Activated effector memory CD4-positive, alpha-beta T cell treated with anti-CD3 and anti-CD28 coated beads, Interleukin-2, amount 50 U/mL, for 16 hours (primary cell): ENCODE measurements at regions not wholly inside any gene's neighbourhood (a gene's known extent, or its start where the extent isn't known, plus 50 kb on each side); places are given as distances from the start of the nearest gene placed in this dataset.

ENCODE experiments used
- DNase-seq: peaks from one replicate; pipeline ENCODE4 v3.0.0-alpha.2; 2020

GRCh38 chr9:84129529-84129928 lies 148.9 kb downstream of the RMI1 start:
- DNase-seq = no peak

- no peak for DNase-seq
These were observed 155.7 kb downstream of the RMI1 start for GRCh38 chr9:84136119-84136868.

GRCh38 chr9:84137968-84138367 lies 157.4 kb downstream of the RMI1 start:
- no peak for DNase-seq

- DNase-seq = no peak
These were observed 157.9 kb downstream of the RMI1 start for GRCh38 chr9:84138541-84138940.

GRCh38 chr9:84139296-84140070 lies 158.9 kb downstream of the RMI1 start:
- no peak for DNase-seq

- DNase-seq = peak; percentile 63
These were observed 160.0 kb downstream of the RMI1 start for GRCh38 chr9:84140535-84141101.

GRCh38 chr9:84141741-84142370 lies 161.3 kb downstream of the RMI1 start:
- no peak for DNase-seq

GRCh38 chr9:84145031-84145430 lies 164.4 kb downstream of the RMI1 start:
- DNase-seq = no peak

- no peak for DNase-seq
These were observed 165.2 kb downstream of the RMI1 start for GRCh38 chr9:84145780-84146179.

- no peak for DNase-seq
These were observed 166.5 kb downstream of the RMI1 start for GRCh38 chr9:84146893-84147710.

- DNase-seq = no peak
These were observed 170.6 kb downstream of the RMI1 start for GRCh38 chr9:84151236-84151635.

GRCh38 chr9:84151640-84152039 lies 171.0 kb downstream of the RMI1 start:
- no peak for DNase-seq

GRCh38 chr9:84152204-84152603 lies 171.6 kb downstream of the RMI1 start:
- no peak for DNase-seq

GRCh38 chr9:84153885-84154284 lies 173.3 kb downstream of the RMI1 start:
- DNase-seq = no peak

- no peak for DNase-seq
These were observed 173.7 kb downstream of the RMI1 start for GRCh38 chr9:84154320-84154719.

- no peak for DNase-seq
These were observed 177.4 kb downstream of the SLC28A3 start for GRCh38 chr9:84163052-84163650.

GRCh38 chr9:84166891-84167290 lies 173.7 kb downstream of the SLC28A3 start:
- no peak for DNase-seq

GRCh38 chr9:84169240-84169639 lies 171.3 kb downstream of the SLC28A3 start:
- no peak for DNase-seq

- DNase-seq = no peak
These were observed 169.9 kb downstream of the SLC28A3 start for GRCh38 chr9:84170521-84171141.

GRCh38 chr9:84173961-84174360 lies 166.6 kb downstream of the SLC28A3 start:
- no peak for DNase-seq

GRCh38 chr9:84174486-84174885 lies 166.1 kb downstream of the SLC28A3 start:
- DNase-seq = no peak

- DNase-seq = no peak
These were observed 163.2 kb downstream of the SLC28A3 start for GRCh38 chr9:84177407-84177806.
